A549 (cell line): ENCODE measurements at regions not wholly inside any gene's neighbourhood (a gene's known extent, or its start where the extent isn't known, plus 50 kb on each side); places are given as distances from the start of the nearest gene placed in this dataset.

Experiments
- ATAC-seq, 2 experiments: fragments of 200-7000 bp in 1 of 2; fragments of >200 bp in 1 of 2; cut with Nextera tagmentation in 1 of 2; cut with Tn5 transposase in 1 of 2; 3 replicates each; pipeline versions ENCODE4 v1.8.0 to v1.9.1; 2018 to 2020; ENCODE audit warnings: mild to moderate bottlenecking in 1 of 2, moderate library complexity in 1 of 2
- CTCF ChIA-PET: fragments of 300-600 bp; sonication (Branson Sonifier 250); formaldehyde crosslinking; extraction: SDS; loops from one replicate; lab custom pipeline; 2021; ENCODE audit warnings: antibody characterized with exemption, inconsistent platforms; lab: Yijun Ruan, JAX
- POLR2A ChIA-PET: fragments of 350-600 bp; formaldehyde crosslinking; extraction: SDS; loops from one replicate; lab custom pipeline; 2021; ENCODE audit warnings: antibody characterized with exemption, inconsistent platforms; lab: Yijun Ruan, JAX
- DNase-seq, 2 experiments: peaks; one replicate each; pipeline versions ENCODE4 v3.0.0 to v3.0.0-alpha.2; 2011 to 2016; ENCODE audit warnings: low read depth in 1 of 2, low spot score in 1 of 2
- FAIRE-seq: peaks from 2 replicates; lab custom pipeline; 2011; peaks lifted over from hg19 to GRCh38; lab: Jason Lieb, UNC
- H3K27ac ChIP-seq, 2 experiments: fragments of >200 bp; sonication (Bioruptor Twin); formaldehyde crosslinking; 3 replicates each; pipeline ENCODE4 v1.5.1; 2016 to 2017
- H3K4me1 ChIP-seq: fragments of >200 bp; sonication (Bioruptor Twin); formaldehyde crosslinking; 3 replicates; pipeline ENCODE4 v1.6.1; 2016
- H3K4me2 ChIP-seq: fragments of >200 bp; sonication (Bioruptor Twin); formaldehyde crosslinking; 3 replicates; pipeline ENCODE4 v1.6.1; 2016
- H3K4me3 ChIP-seq: fragments of >200 bp; sonication (Bioruptor Twin); formaldehyde crosslinking; 3 replicates; pipeline ENCODE4 v1.5.1; 2016
- H3K9me3 ChIP-seq: fragments of >200 bp; sonication (Bioruptor Twin); formaldehyde crosslinking; 3 replicates; pipeline ENCODE4 v1.6.1; 2016
- BHLHE40 ChIP-seq: IDR thresholded peaks from 2 replicates; pipeline ENCODE4 v1.6.1; 2012; ENCODE audit warnings: low read depth, low read length, inconsistent platforms
- CBX8 ChIP-seq: fragments of 200-600 bp; sonication (generic); IDR thresholded peaks from 2 replicates; pipeline ENCODE4 v1.6.1; 2016
- EHF ChIP-seq: fragments of 250-450 bp; sonication (Bioruptor Pico); IDR thresholded peaks from 2 replicates; pipeline ENCODE4 v1.5.0; 2020; ENCODE audit warnings: mild to moderate bottlenecking
- EHMT2 ChIP-seq: fragments of 200-600 bp; sonication (generic); IDR thresholded peaks from 2 replicates; pipeline ENCODE4 v1.6.1; 2016; ENCODE audit warnings: antibody characterized with exemption, low read depth, mild to moderate bottlenecking, moderate library complexity
- ELK1 ChIP-seq: fragments of 150-350 bp; IDR thresholded peaks from 2 replicates; pipeline ENCODE4 v1.6.1; 2014; ENCODE audit warnings: low read depth, mild to moderate bottlenecking, low read length
- EP300 ChIP-seq, 2 experiments: fragments of >200 bp; sonication (Bioruptor Twin); formaldehyde crosslinking; IDR thresholded peaks; 2 replicates in 1 of 2; 3 replicates in 1 of 2; pipeline ENCODE4 v1.6.1; 2016 to 2017
- ESRRA ChIP-seq: fragments of 150-350 bp; IDR thresholded peaks from 2 replicates; pipeline ENCODE4 v1.6.1; 2014; ENCODE audit warnings: mild to moderate bottlenecking, low read length, borderline replicate concordance
- FOSB ChIP-seq: fragments of 250-450 bp; sonication (Bioruptor Pico); IDR thresholded peaks from 2 replicates; pipeline ENCODE4 v1.5.0; 2020; ENCODE audit warnings: mild to moderate bottlenecking, moderate library complexity
- FOSL2 ChIP-seq, 2 experiments: fragments of 450-650 bp in 1 of 2; fragments of >200 bp in 1 of 2; sonication (Bioruptor Twin) in 1 of 2; formaldehyde crosslinking; IDR thresholded peaks; 2 replicates each; pipeline versions ENCODE4 v1.5.0 to v1.6.1; 2016 to 2020; ENCODE audit warnings: mild to moderate bottlenecking in 1 of 2, moderate library complexity in 1 of 2
- HES2 ChIP-seq: fragments of >200 bp; sonication (Bioruptor Twin); formaldehyde crosslinking; IDR thresholded peaks from 2 replicates; pipeline ENCODE4 v1.6.1; 2016
- HOXB5 ChIP-seq: fragments of 250-450 bp; sonication (Bioruptor Pico); IDR thresholded peaks from 2 replicates; pipeline ENCODE4 v1.5.0; 2020; ENCODE audit warnings: mild to moderate bottlenecking, moderate library complexity
- JUN ChIP-seq, 2 experiments: fragments of >200 bp; sonication (Bioruptor Twin); formaldehyde crosslinking; IDR thresholded peaks; 2 replicates in 1 of 2; 3 replicates in 1 of 2; pipeline ENCODE4 v1.6.1; 2016 to 2017
- JUNB ChIP-seq: fragments of >200 bp; sonication (Bioruptor Twin); formaldehyde crosslinking; IDR thresholded peaks from 2 replicates; pipeline ENCODE4 v1.6.1; 2016
- MAFK ChIP-seq: fragments of 450-650 bp; IDR thresholded peaks from 2 replicates; pipeline ENCODE4 v1.6.1; 2014; ENCODE audit not compliant: partially characterized antibody
- MAX ChIP-seq: IDR thresholded peaks from 2 replicates; pipeline ENCODE4 v1.6.1; 2012
- MYC ChIP-seq: IDR thresholded peaks from 2 replicates; pipeline ENCODE4 v1.6.1; 2012; ENCODE audit warnings: mild to moderate bottlenecking, inconsistent platforms, low read length, improper control_type of control experiment, borderline replicate concordance
- NFE2L2 ChIP-seq: fragments of 150-350 bp; conservative IDR thresholded peaks from 2 replicates; pipeline ENCODE4 v1.6.1; 2014; ENCODE audit warnings: low read length
- NR3C1 ChIP-seq: fragments of >200 bp; sonication (Bioruptor Twin); formaldehyde crosslinking; IDR thresholded peaks from 3 replicates; pipeline ENCODE4 v1.6.1; 2017
- PHF8 ChIP-seq: fragments of 200-600 bp; sonication (generic); IDR thresholded peaks from 2 replicates; pipeline ENCODE4 v1.6.1; 2016; ENCODE audit warnings: low read depth, mild to moderate bottlenecking, antibody characterized with exemption, moderate library complexity, borderline replicate concordance
- POLR2A ChIP-seq: IDR thresholded peaks from 2 replicates; pipeline ENCODE4 v1.6.1; 2012; ENCODE audit warnings: mild to moderate bottlenecking, low read length
- RARB ChIP-seq: fragments of 250-450 bp; sonication (Bioruptor Pico); IDR thresholded peaks from 2 replicates; pipeline ENCODE4 v1.8.0; 2021; ENCODE audit warnings: mild to moderate bottlenecking, moderate library complexity
- RCOR1 ChIP-seq: fragments of 150-350 bp; IDR thresholded peaks from 2 replicates; pipeline ENCODE4 v1.6.1; 2014; ENCODE audit warnings: antibody characterized with exemption, low read length, low read depth
- RFX5 ChIP-seq: fragments of 450-650 bp; IDR thresholded peaks from 2 replicates; pipeline ENCODE4 v1.7.1; 2014; ENCODE audit warnings: antibody characterized with exemption, mild to moderate bottlenecking, moderate library complexity
- RNF2 ChIP-seq: fragments of 200-600 bp; sonication (generic); IDR thresholded peaks from 2 replicates; pipeline ENCODE4 v1.6.1; 2016; ENCODE audit warnings: low read depth, mild to moderate bottlenecking, antibody characterized with exemption, moderate library complexity, borderline replicate concordance
- TFCP2L1 ChIP-seq: fragments of 250-450 bp; sonication (Bioruptor Pico); IDR thresholded peaks from 2 replicates; pipeline ENCODE4 v1.5.0; 2021; ENCODE audit warnings: mild to moderate bottlenecking
- ZC3H11A ChIP-seq: fragments of 450-650 bp; IDR thresholded peaks from 2 replicates; pipeline ENCODE4 v1.6.1; 2014; ENCODE audit warnings: antibody characterized with exemption, mild to moderate bottlenecking
- ZSCAN20 ChIP-seq: fragments of 250-450 bp; sonication (Bioruptor Pico); IDR thresholded peaks from 2 replicates; pipeline ENCODE4 v1.8.0; 2022; ENCODE audit warnings: mild to moderate bottlenecking, moderate library complexity
- WGBS: methylation state at CpG from one replicate; pipeline ENCODE4 v1.1.6; 2017; ENCODE audit errors: missing lambda C conversion rate; 5-methylcytosine and 5-hydroxymethylcytosine counted together
- TF ChIP-seq, protein P1 (sequence below): fragments of 250-450 bp; sonication (Bioruptor Pico); IDR thresholded peaks from 2 replicates; pipeline ENCODE4 v1.5.0; 2020; ENCODE audit warnings: low read depth, mild to moderate bottlenecking, moderate library complexity
- TF ChIP-seq, protein P2 (sequence below): fragments of 450-650 bp; IDR thresholded peaks from 2 replicates; pipeline ENCODE4 v1.6.1; 2014; ENCODE audit warnings: antibody characterized with exemption
- TF ChIP-seq, protein P3 (sequence below): IDR thresholded peaks from 2 replicates; pipeline ENCODE4 v1.6.1; 2012
- TF ChIP-seq, protein P4 (sequence below): IDR thresholded peaks from 2 replicates; pipeline ENCODE4 v1.6.1; 2012; ENCODE audit warnings: low read depth, borderline replicate concordance
- TF ChIP-seq, protein P5 (sequence below): fragments of 250-450 bp; sonication (Bioruptor Pico); IDR thresholded peaks from 2 replicates; pipeline ENCODE4 v1.5.0; 2021; ENCODE audit warnings: mild to moderate bottlenecking, moderate library complexity, borderline replicate concordance

GRCh38 chr6:160881148-160881808 lies 110.3 kb upstream of the MAP3K4 start:
- DNase-seq = no peak
- H3K27ac ChIP-seq = no peak overlapping the region
- FAIRE-seq = no peak
- 4% methylated on average over 2 of the region's 2 CpGs for WGBS
- ATAC-seq = no peak
- TF ChIP-seq JUN (IDR thresholded peaks at IDR 0.05) (no peak), MAFK (no peak), ZSCAN20 (CRISPR knock-in tag) (no peak), BHLHE40 (no peak), HOXB5 (CRISPR knock-in tag) (no peak), EHF (CRISPR knock-in tag) (no peak), ELK1 (no peak), NR3C1 (no peak), CBX8 (no peak), PHF8 (no peak), MYC (no peak), RNF2 (no peak), FOSL2 (IDR thresholded peaks at IDR 0.05) (no peak), FOSL2 (CRISPR knock-in tag; IDR thresholded peaks at IDR 0.05) (no peak), JUNB (no peak)
- TF ChIP-seq, protein P1, sequence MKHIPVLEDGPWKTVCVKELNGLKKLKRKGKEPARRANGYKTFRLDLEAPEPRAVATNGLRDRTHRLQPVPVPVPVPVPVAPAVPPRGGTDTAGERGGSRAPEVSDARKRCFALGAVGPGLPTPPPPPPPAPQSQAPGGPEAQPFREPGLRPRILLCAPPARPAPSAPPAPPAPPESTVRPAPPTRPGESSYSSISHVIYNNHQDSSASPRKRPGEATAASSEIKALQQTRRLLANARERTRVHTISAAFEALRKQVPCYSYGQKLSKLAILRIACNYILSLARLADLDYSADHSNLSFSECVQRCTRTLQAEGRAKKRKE (CRISPR knock-in tag) = no peak
- TF ChIP-seq, protein P2, sequence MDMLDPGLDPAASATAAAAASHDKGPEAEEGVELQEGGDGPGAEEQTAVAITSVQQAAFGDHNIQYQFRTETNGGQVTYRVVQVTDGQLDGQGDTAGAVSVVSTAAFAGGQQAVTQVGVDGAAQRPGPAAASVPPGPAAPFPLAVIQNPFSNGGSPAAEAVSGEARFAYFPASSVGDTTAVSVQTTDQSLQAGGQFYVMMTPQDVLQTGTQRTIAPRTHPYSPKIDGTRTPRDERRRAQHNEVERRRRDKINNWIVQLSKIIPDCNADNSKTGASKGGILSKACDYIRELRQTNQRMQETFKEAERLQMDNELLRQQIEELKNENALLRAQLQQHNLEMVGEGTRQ = no peak
- TF ChIP-seq, protein P3, sequence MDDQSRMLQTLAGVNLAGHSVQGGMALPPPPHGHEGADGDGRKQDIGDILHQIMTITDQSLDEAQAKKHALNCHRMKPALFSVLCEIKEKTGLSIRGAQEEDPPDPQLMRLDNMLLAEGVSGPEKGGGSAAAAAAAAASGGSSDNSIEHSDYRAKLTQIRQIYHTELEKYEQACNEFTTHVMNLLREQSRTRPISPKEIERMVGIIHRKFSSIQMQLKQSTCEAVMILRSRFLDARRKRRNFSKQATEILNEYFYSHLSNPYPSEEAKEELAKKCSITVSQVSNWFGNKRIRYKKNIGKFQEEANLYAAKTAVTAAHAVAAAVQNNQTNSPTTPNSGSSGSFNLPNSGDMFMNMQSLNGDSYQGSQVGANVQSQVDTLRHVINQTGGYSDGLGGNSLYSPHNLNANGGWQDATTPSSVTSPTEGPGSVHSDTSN = no peak
- TF ChIP-seq, all 56 proteins: peak for 0
- POLR2A ChIA-PET = no interaction called here
- no peaks in the 10 kb centered on the region for H3K4me1 ChIP-seq
- CTCF ChIA-PET = no interaction called here
- no peaks in the 10 kb centered on the region for H3K9me3 ChIP-seq
- no peak overlapping the region for H3K4me3 ChIP-seq
- no peak overlapping the region for H3K4me2 ChIP-seq

DNA sequence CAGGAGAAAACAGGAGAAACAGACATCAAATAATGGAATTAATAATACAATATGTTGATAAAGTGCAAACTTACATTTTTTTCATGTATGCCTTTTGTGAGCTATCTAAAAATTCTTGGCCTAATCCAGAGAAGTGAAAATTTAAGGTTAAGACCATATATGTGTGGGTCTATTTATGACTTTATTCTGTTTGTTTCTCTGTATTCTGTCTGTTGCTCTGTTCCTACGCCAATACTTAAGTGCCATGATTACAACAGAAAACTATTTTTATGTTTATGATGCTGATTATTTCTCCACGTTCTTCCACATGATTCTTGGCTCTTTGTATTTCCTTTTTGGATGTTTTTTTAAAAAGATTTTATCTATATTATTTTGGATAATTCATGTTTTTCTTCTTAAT lies 109.6 kb upstream of the MAP3K4 start:
- ChIA-PET CTCF (no interaction called here), POLR2A (no interaction called here)
- Histone ChIP-seq H3K27ac (no peak overlapping the region), H3K4me3 (no peak overlapping the region), H3K4me1 (no peaks in the 10 kb centered on the region), H3K9me3 (no peaks in the 10 kb centered on the region), H3K4me2 (no peak overlapping the region)
- no peak for FAIRE-seq
- ATAC-seq = no peak
- DNase-seq = no peak
- 38% methylated on average over 2 of the region's 2 CpGs for WGBS
- TF ChIP-seq RCOR1 (no peak), TFCP2L1 (CRISPR knock-in tag) (no peak), JUNB (no peak), EP300 (IDR thresholded peaks at IDR 0.05) (no peak), HES2 (no peak), RFX5 (no peak), NFE2L2 (no peak), PHF8 (no peak), EHMT2 (no peak), ZC3H11A (no peak), RARB (no peak), MAX (no peak), POLR2A (no peak), ESRRA (no peak), HOXB5 (CRISPR knock-in tag) (no peak), FOSB (CRISPR knock-in tag) (no peak), EHF (CRISPR knock-in tag) (no peak)
- TF ChIP-seq, protein P4, sequence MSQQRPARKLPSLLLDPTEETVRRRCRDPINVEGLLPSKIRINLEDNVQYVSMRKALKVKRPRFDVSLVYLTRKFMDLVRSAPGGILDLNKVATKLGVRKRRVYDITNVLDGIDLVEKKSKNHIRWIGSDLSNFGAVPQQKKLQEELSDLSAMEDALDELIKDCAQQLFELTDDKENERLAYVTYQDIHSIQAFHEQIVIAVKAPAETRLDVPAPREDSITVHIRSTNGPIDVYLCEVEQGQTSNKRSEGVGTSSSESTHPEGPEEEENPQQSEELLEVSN = no peak
- TF ChIP-seq, protein P5, sequence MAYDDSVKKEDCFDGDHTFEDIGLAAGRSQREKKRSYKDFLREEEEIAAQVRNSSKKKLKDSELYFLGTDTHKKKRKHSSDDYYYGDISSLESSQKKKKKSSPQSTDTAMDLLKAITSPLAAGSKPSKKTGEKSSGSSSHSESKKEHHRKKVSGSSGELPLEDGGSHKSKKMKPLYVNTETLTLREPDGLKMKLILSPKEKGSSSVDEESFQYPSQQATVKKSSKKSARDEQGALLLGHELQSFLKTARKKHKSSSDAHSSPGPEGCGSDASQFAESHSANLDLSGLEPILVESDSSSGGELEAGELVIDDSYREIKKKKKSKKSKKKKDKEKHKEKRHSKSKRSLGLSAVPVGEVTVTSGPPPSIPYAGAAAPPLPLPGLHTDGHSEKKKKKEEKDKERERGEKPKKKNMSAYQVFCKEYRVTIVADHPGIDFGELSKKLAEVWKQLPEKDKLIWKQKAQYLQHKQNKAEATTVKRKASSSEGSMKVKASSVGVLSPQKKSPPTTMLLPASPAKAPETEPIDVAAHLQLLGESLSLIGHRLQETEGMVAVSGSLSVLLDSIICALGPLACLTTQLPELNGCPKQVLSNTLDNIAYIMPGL = no peak
